ENCODE measurements at regions not wholly inside any gene's neighbourhood (a gene's known extent, or its start where the extent isn't known, plus 50 kb on each side); places are given as distances from the start of the nearest gene placed in this dataset.
"Not testable (repeated sequence)": the region's sequence is repeated elsewhere in the genome, so short reads cannot be mapped to it uniquely, and the experiment has no call there.

- no peak for DNase-seq (ENCODE audit: low spot score)
These were observed 92.5 kb downstream of the MMUT start for GRCh38 chr6:49370518-49370917.

- DNase-seq (ENCODE audit: low spot score): no peak
These were observed 96.5 kb downstream of the MMUT start for GRCh38 chr6:49366539-49366938.

GRCh38 chr6:49348561-49348960, 114.5 kb downstream of the MMUT start:
- DNase-seq (ENCODE audit: low spot score): no peak

DNA sequence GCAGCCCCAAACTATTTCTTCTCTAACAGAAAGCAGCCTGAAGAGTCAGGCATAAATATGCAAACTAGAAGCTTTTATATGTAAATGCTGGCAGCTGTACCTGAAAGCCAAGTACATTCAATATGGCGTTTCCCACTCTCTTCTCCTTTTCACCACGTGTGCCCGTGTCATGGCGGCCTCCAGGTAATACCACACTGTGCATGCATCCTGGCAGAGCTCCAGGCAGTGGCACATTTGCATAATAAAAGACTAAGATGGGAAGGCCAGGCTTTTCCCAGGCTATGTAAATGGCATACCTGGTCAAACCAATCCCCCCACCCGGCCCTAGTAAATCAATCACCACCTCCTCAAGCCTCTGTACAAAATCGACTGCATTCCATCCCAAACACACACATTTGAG, 120.6 kb downstream of the MMUT start:
- no peak for DNase-seq (ENCODE audit: low spot score)

GRCh38 chr6:49341869-49342268, 121.2 kb downstream of the MMUT start:
- DNase-seq (ENCODE audit: low spot score): no peak

- no peak for DNase-seq (ENCODE audit: low spot score)
These were observed 124.0 kb downstream of the MMUT start for GRCh38 chr6:49339096-49339495.

DNA sequence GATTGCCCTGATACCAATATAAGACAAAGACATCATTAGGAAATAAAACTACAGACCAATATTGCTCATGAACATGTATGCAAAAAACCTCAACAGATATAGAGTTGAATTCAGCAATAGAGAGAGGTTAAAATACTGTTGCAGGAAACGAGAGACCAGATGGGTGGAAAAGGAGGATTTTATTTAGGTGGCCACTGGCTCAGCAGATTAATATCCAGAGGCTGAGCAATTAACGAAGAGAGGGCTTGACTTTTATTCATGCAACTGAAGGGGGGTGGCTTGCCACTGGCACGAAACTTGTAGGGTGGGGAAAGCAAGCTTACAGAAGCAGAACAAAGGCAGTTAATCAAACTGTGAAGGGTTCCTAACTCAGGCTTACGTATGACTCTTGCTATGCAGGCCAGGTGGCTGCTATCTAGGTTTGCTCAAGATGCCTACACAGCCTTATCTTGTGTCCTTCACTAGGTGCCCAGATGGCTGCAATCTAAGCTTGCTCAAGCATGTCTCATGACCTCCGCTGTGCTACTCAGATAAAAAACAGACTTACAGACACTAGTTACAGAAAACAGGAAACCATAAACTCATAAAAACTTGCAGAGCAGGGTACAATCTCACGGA, 126.4 kb downstream of the MMUT start:
- no peak for DNase-seq (ENCODE audit: low spot score)

- DNase-seq (ENCODE audit: low spot score): no peak
These were observed 129.5 kb downstream of the MMUT start for GRCh38 chr6:49333345-49334125.

GRCh38 chr6:49332781-49333180, 130.3 kb downstream of the MMUT start:
- DNase-seq (ENCODE audit: low spot score): no peak

GRCh38 chr6:49329186-49329585, 133.9 kb downstream of the MMUT start:
- no peak for DNase-seq (ENCODE audit: low spot score)

DNA sequence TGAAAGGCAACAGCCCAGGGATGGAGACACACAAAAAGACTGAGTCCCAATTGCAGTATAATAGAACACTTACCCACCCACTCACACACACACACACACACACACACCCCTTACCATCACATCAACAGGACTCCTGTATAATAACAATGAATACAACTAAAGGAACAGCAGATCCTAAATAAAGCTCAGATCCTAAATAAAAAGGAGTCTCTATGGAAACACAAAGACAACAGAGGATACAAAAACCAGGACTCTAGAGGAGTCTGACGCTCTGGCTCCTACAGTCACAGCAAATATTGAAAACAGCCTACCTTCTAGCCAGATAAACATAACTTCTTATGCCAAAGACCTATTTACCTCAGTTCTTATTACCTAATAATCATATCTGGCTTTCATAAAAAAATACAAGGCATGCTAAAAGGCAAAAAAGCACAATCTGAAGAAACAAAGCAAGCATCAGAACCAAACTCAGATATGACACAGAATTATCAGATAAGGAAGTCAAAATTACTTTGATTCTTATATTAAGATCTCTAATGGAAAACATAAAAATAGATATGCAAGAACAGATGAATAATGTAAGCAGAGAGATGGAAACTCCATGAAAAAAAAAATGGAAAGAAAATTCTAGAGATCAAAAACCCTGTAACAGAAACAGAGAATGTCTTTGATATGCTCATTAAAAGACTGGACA, 134.9 kb downstream of the MMUT start:
- DNase-seq (ENCODE audit: low spot score): no peak

DNA sequence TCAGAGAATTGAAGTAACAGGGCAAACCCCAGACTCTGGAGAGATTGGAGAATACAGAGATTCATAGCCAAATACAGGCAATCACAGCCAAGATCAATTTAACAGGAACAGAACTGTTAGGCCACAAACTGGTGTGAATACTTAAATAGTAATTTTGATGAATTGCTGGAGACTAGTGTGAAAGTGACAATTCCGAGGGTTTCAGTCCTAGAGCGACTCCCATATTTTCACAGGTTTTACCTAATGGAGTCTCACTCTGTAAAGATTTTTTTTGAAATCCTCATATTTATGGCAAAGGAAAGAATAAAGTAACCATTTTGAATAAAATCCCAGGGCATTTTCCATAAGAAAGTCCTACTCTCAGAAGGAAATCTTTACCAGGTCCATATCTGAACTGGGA, 135.5 kb downstream of the MMUT start:
- DNase-seq (ENCODE audit: low spot score): no peak

DNA sequence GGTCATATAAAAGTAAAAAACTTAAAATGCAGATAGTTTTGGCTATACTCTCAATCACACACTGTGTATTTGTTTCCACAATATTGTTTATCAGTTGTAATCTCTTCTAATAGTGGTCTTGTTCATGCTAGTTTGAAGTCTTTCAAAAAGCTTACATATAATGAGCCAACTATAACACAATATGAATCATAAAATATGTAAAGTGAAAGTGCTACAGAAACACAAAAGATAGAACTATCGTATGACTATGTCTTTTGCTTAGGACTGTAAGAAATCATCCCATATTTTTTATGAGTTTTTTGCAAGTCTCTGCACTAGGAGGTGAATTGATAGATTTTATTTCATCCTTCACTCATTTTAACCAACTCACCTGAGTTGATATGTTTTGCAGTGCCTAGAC, 136.0 kb downstream of the MMUT start:
- DNase-seq (ENCODE audit: low spot score): no peak

GRCh38 chr6:49326347-49326746, 136.7 kb downstream of the MMUT start:
- DNase-seq (ENCODE audit: low spot score): no peak

- no peak for DNase-seq (ENCODE audit: low spot score)
These were observed 137.2 kb downstream of the MMUT start for GRCh38 chr6:49325891-49326290.

DNA sequence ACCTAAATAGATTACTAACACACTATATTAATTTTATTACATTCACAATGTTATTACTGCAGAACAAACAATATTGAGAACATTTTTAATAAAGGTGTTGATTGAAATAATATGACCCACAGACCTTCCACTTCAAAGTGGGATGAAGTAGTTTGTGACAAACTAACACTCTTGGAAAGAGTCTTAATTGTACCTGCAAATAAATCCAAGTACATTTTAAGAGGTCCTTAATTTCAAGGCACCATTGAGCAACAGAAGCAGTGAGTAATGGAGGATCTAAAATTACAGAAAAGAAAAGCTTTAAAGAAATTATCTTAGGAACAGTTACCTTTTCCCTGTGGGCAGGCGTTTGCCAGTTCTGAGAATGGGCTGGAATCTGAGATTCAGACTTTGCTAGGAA, 140.2 kb downstream of the MMUT start:
- no peak for DNase-seq (ENCODE audit: low spot score)

DNA sequence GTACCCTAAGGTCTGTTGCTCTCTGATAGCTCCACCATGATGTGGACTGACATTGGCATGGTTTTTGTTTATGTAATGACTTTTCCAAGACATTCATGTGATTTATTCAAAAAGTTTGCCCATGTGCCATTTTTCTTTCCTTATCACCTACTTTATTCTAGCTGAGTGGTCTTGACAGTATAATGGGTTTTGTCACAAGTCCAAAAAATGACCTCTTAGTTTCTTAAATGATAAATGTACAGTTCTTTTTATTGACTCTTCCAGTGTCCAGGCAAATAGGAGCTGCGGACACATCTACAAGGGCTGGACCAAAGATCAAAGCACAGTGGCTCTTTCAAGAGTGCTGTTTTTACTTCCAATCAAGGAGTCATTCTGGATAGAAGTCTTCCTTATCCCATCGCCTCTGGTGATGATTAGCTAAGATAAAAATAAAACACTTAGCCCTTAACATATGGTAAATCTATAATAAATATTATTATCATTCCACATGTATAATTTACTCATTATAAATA, 141.4 kb downstream of the MMUT start:
- no peak for DNase-seq (ENCODE audit: low spot score)

DNA sequence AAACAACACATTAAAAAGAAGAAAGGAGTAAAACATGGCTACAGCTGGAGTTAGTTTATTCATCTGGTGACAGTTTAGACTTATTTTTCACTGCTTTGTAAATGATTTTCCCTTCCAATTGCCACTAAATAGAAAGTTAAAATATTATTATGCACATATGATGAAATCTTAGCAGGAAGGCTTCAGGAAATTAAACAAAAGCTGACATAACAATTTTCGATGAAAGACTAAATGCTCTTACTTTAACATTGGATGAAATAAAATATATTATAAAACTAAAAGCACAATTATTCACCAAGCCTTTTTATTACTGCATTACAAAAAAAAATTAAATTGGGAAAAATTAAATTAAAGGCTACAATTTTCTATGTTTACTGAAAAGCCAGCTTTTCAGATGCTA, 158.0 kb downstream of the MMUT start:
- DNase-seq (ENCODE audit: low spot score): no peak

DNA sequence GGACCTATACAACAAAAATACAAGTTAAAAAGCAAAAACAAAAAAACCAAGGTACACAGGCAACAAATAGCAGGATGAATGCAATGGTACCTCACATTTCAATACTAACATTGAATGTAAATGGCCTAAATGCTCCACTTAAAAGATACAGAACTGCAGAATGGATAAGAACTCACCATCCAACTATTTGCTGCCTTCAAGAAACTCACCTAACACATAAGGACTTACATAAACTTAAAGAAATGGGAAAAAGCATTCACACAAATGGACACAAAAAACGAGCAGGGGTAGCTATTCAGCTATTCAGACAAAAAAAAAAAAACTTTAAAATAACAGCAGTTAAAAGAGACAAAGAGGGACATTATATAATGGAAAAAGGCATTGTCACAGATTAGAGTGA, 158.7 kb downstream of the MMUT start:
- not testable (repeated sequence) for DNase-seq (ENCODE audit: low spot score)

- DNase-seq (ENCODE audit: low spot score): no peak
These were observed 162.1 kb downstream of the MMUT start for GRCh38 chr6:49300911-49301310.

- DNase-seq (ENCODE audit: low spot score): no peak
These were observed 162.6 kb downstream of the MMUT start for GRCh38 chr6:49300443-49300842.

- DNase-seq (ENCODE audit: low spot score): no peak
These were observed 163.8 kb downstream of the MMUT start for GRCh38 chr6:49299279-49299678.

DNA sequence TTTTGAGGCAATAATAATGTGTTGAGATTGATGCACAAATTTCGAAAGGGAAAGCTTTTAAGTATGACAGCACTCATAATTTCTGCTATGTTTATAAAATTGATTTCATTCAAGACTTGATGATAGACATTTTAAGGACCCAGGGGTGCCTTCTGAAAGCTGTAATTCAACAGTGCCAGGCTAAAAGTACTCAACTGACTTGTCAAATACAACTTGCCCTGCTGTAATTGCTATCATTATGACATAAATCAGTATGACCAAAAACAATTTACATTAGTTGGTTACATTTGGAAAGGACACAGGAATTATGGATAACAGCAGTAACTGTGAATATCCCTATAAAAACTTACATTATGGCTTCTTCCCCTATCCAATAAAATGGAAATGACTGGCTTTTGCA, 178.9 kb downstream of the MMUT start:
- no peak for DNase-seq (ENCODE audit: low spot score)

All from putamen (tissue), 1 donor.